GM10266 (cell line): ENCODE measurements at regions not wholly inside any gene's neighbourhood (a gene's known extent, or its start where the extent isn't known, plus 50 kb on each side); places are given as distances from the start of the nearest gene placed in this dataset.

Source experiments
- DNase-seq: peaks from one replicate; pipeline ENCODE4 v3.0.0; 2012; ENCODE audit errors: extremely low spot score
- CTCF ChIP-seq: IDR thresholded peaks from 2 replicates; pipeline ENCODE4 v1.5.1; 2012; ENCODE audit warnings: mild to moderate bottlenecking, low read depth; ENCODE audit not compliant: control insufficient read depth, insufficient read depth; ENCODE audit errors: missing control alignments

- TF ChIP-seq CTCF = no peak
- DNase-seq = no peak
Observed at GRCh38 chr2:23291239-23291638, 93.7 kb upstream of the KLHL29 start.

- no peak for TF ChIP-seq CTCF
- no peak for DNase-seq
Observed at GRCh38 chr2:23292024-23292423, 93.0 kb upstream of the KLHL29 start.

- DNase-seq = no peak
- no peak for TF ChIP-seq CTCF
Observed at GRCh38 chr2:23293063-23293462, 91.9 kb upstream of the KLHL29 start.

- TF ChIP-seq CTCF = no peak
- DNase-seq = no peak
Observed at GRCh38 chr2:23293731-23294130, 91.2 kb upstream of the KLHL29 start.

GRCh38 chr2:23294238-23294637 is 90.7 kb upstream of the KLHL29 start:
- no peak for DNase-seq
- no peak for TF ChIP-seq CTCF

GRCh38 chr2:23296691-23297090 is 88.3 kb upstream of the KLHL29 start:
- no peak for TF ChIP-seq CTCF
- no peak for DNase-seq

- TF ChIP-seq CTCF = no peak
- no peak for DNase-seq
Observed at GRCh38 chr2:23297112-23297511, 87.9 kb upstream of the KLHL29 start.
